ENCODE measurements at regions not wholly inside any gene's neighbourhood (a gene's known extent, or its start where the extent isn't known, plus 50 kb on each side); places are given as distances from the start of the nearest gene placed in this dataset.

GRCh38 chr16:11445486-11445885 lies 100.2 kb downstream of the RMI2 start:
- Mint-ChIP-seq H3K4me1 (ENCODE audit: unreplicated experiment) (peaks cover 25% of the 10 kb centered on the region), H3K4me3 (ENCODE audit: unreplicated experiment) (no peak overlapping the region), H3K36me3 (ENCODE audit: low read depth, unreplicated experiment) (no peaks in the 10 kb centered on the region), H3K9me3 (ENCODE audit: unreplicated experiment) (peaks cover 1% of the 10 kb centered on the region), H3K27ac (ENCODE audit: unreplicated experiment) (no peak overlapping the region), H3K27me3 (ENCODE audit: unreplicated experiment) (peaks cover 3% of the 10 kb centered on the region)
- DNase-seq (ENCODE audit: low spot score), result no peak
- TF ChIP-seq CTCF (IDR thresholded peaks at IDR 0.05; ENCODE audit: unreplicated experiment), result no peak

- H3K4me1 Mint-ChIP-seq (ENCODE audit: unreplicated experiment), result peaks cover 25% of the 10 kb centered on the region
- no peak overlapping the region for H3K4me3 Mint-ChIP-seq (ENCODE audit: unreplicated experiment)
- H3K36me3 Mint-ChIP-seq (ENCODE audit: low read depth, unreplicated experiment), result no peaks in the 10 kb centered on the region
- TF ChIP-seq CTCF (IDR thresholded peaks at IDR 0.05; ENCODE audit: unreplicated experiment), result no peak
- H3K27ac Mint-ChIP-seq (ENCODE audit: unreplicated experiment), result no peak overlapping the region
- no peak for DNase-seq (ENCODE audit: low spot score)
- no peaks in the 10 kb centered on the region for H3K9me3 Mint-ChIP-seq (ENCODE audit: unreplicated experiment)
- peaks cover 3% of the 10 kb centered on the region for H3K27me3 Mint-ChIP-seq (ENCODE audit: unreplicated experiment)
Measured at GRCh38 chr16:11446566-11447119, 101.4 kb downstream of the RMI2 start.

GRCh38 chr16:11447272-11447671 lies 102.0 kb downstream of the RMI2 start:
- Mint-ChIP-seq H3K4me1 (ENCODE audit: unreplicated experiment) (peaks cover 25% of the 10 kb centered on the region), H3K4me3 (ENCODE audit: unreplicated experiment) (no peak overlapping the region), H3K27me3 (ENCODE audit: unreplicated experiment) (peaks cover 3% of the 10 kb centered on the region), H3K9me3 (ENCODE audit: unreplicated experiment) (no peaks in the 10 kb centered on the region), H3K36me3 (ENCODE audit: low read depth, unreplicated experiment) (no peaks in the 10 kb centered on the region), H3K27ac (ENCODE audit: unreplicated experiment) (no peak overlapping the region)
- DNase-seq (ENCODE audit: low spot score), result no peak
- TF ChIP-seq CTCF (IDR thresholded peaks at IDR 0.05; ENCODE audit: unreplicated experiment), result no peak

GRCh38 chr16:11447836-11448235 lies 102.6 kb downstream of the RMI2 start:
- H3K9me3 Mint-ChIP-seq (ENCODE audit: unreplicated experiment), result no peaks in the 10 kb centered on the region
- peaks cover 3% of the 10 kb centered on the region for H3K27me3 Mint-ChIP-seq (ENCODE audit: unreplicated experiment)
- H3K27ac Mint-ChIP-seq (ENCODE audit: unreplicated experiment), result no peak overlapping the region
- no peak for DNase-seq (ENCODE audit: low spot score)
- H3K36me3 Mint-ChIP-seq (ENCODE audit: low read depth, unreplicated experiment), result no peaks in the 10 kb centered on the region
- H3K4me1 Mint-ChIP-seq (ENCODE audit: unreplicated experiment), result peaks cover 27% of the 10 kb centered on the region
- H3K4me3 Mint-ChIP-seq (ENCODE audit: unreplicated experiment), result no peak overlapping the region
- no peak for TF ChIP-seq CTCF (IDR thresholded peaks at IDR 0.05; ENCODE audit: unreplicated experiment)

- H3K27ac Mint-ChIP-seq (ENCODE audit: unreplicated experiment), result no peak overlapping the region
- DNase-seq (ENCODE audit: low spot score), result no peak
- no peak for TF ChIP-seq CTCF (IDR thresholded peaks at IDR 0.05; ENCODE audit: unreplicated experiment)
- no peaks in the 10 kb centered on the region for H3K36me3 Mint-ChIP-seq (ENCODE audit: low read depth, unreplicated experiment)
- H3K4me1 Mint-ChIP-seq (ENCODE audit: unreplicated experiment), result peaks cover 38% of the 10 kb centered on the region
- no peak overlapping the region for H3K4me3 Mint-ChIP-seq (ENCODE audit: unreplicated experiment)
- no peaks in the 10 kb centered on the region for H3K9me3 Mint-ChIP-seq (ENCODE audit: unreplicated experiment)
- H3K27me3 Mint-ChIP-seq (ENCODE audit: unreplicated experiment), result peaks cover 3% of the 10 kb centered on the region
Measured at GRCh38 chr16:11448796-11449416, 103.6 kb downstream of the RMI2 start.
